AG20443 (cell line): ENCODE measurements at regions not wholly inside any gene's neighbourhood (a gene's known extent, or its start where the extent isn't known, plus 50 kb on each side); places are given as distances from the start of the nearest gene placed in this dataset.
A peak's percentile ranks its signal among the peaks of the same experiment; 100 is the strongest.

Experiments
- DNase-seq: peaks from one replicate; pipeline ENCODE4 v3.0.0; 2012; ENCODE audit warnings: low spot score, mixed read lengths

- no peak for DNase-seq
Measured at GRCh38 chr9:81119591-81119990, 569.8 kb downstream of the TLE1 start.

GRCh38 chr9:81118416-81118815 is 570.9 kb downstream of the TLE1 start:
- DNase-seq: no peak

GRCh38 chr9:81116340-81117137 is 572.8 kb downstream of the TLE1 start:
- no peak for DNase-seq

GRCh38 chr9:81113453-81114124 is 575.8 kb downstream of the TLE1 start:
- no peak for DNase-seq

- no peak for DNase-seq
Measured at GRCh38 chr9:81112627-81113452, 576.5 kb downstream of the TLE1 start.

GRCh38 chr9:81108821-81109220 is 580.5 kb downstream of the TLE1 start:
- DNase-seq: no peak

GRCh38 chr9:81108391-81108790 is 581.0 kb downstream of the TLE1 start:
- DNase-seq: no peak

GRCh38 chr9:81103597-81104471 is 585.5 kb downstream of the TLE1 start:
- DNase-seq: no peak

- no peak for DNase-seq
Measured at GRCh38 chr9:81097131-81097847, 592.1 kb downstream of the TLE1 start.

- no peak for DNase-seq
Measured at GRCh38 chr9:81096625-81097024, 592.7 kb downstream of the TLE1 start.

GRCh38 chr9:81092057-81092456 is 597.3 kb downstream of the TLE1 start:
- no peak for DNase-seq

GRCh38 chr9:81088341-81088740 is 601.0 kb downstream of the TLE1 start:
- no peak for DNase-seq

GRCh38 chr9:81086416-81086815 is 602.9 kb downstream of the TLE1 start:
- DNase-seq: no peak

- DNase-seq: peak; percentile 47
Measured at GRCh38 chr9:81083854-81084512, 605.4 kb downstream of the TLE1 start.

- no peak for DNase-seq
Measured at GRCh38 chr9:81083067-81083466, 606.3 kb downstream of the TLE1 start.

- peak; percentile 16 for DNase-seq
Measured at GRCh38 chr9:81082221-81082620, 607.1 kb downstream of the TLE1 start.

- no peak for DNase-seq
Measured at GRCh38 chr9:81080900-81081299, 608.4 kb downstream of the TLE1 start.

GRCh38 chr9:81080185-81080584 is 609.2 kb downstream of the TLE1 start:
- no peak for DNase-seq

GRCh38 chr9:81079055-81079454 is 610.3 kb downstream of the TLE1 start:
- no peak for DNase-seq

- DNase-seq: no peak
Measured at GRCh38 chr9:81078555-81078954, 610.8 kb downstream of the TLE1 start.

- no peak for DNase-seq
Measured at GRCh38 chr9:81077572-81077971, 611.8 kb downstream of the TLE1 start.
